ENCODE measurements at regions not wholly inside any gene's neighbourhood (a gene's known extent, or its start where the extent isn't known, plus 50 kb on each side); places are given as distances from the start of the nearest gene placed in this dataset.
A peak's percentile ranks its signal among the peaks of the same experiment; 100 is the strongest.

GRCh38 chr20:60249436-60249835 is 291.2 kb downstream of the CDH26 start:
- no peak for DNase-seq

DNA sequence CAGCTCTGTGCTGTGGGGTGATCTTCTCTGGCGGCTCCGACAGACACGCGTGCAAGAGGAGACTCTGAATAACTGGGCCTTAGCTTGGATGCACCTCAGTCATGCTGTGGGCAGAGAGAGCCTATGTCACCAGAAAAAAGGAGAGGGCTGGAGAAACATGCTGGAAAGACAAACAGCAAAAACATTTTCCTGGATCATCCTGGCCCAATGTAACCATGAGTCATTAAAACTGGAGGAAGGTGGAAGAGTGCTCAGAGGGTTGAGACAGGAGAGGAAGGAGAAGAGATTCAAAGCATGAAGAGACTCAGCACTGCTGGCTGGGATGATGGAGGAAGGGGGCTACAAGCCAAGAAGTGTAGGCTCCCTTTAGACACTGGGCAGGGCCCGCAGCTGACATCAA is 292.0 kb downstream of the CDH26 start:
- DNase-seq, result no peak

DNA sequence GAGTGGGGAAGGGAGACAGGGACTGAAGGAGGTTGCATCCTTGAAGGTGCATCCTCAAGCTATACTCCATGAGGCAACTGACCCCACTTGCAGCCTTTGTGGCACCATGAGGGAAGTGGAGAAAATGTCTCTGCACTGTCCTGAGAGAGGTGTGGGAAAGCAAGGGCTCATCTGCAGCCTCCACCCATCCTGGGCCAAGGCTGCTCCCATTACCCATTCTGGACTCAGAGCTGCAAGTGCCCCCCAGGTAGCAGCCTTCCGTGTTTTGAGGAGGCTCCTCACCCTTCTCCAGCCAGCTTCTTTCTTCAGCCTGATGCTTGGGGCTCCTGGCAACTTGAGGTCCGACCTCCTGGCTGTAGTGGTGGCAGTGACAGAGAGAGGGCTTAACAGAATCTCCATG is 294.6 kb downstream of the CDH26 start:
- DNase-seq, result no peak

DNA sequence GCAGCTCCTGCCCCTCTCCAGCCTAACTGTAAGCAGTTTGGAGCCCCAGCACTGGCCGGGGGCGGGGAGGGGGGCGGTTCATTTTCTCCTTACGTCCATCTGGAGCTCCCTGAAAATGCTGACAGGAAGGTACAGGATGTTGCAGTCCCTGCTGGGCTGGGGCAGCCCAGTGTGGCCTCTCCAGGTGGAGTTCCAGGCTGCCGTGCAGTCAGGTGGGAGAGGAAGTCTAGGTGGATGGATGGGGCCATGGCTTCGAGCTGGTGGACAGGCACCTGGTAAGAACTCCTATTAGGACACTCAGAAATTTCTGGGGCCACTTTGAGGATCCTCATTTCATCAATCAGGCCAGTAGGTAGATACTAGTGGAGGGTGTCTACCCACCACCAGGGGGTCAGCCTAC is 295.2 kb downstream of the CDH26 start:
- DNase-seq, result no peak

DNA sequence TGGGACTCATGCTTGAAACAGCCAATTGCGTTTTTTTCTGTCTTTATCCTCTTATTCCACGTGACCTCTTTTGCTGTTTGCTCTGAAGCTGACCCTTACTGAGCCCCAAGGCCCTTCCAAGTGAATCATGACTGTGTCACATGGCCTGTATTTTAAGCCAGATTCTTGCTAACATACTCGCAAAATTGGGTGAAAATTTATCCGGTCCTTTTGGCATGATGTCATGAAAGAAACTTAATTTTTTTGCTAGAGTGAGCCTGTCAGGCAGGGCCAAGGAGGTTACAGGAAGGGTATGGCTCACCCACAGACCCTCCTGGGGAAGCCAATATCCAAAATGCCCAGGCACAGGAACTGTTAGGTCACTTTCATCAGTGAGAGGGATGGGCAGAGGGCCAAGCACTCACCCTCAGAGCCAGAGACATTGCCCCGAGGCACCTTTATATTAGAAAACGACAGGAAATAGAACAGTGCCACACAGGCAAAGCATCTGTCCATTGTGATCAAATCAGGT is 296.7 kb downstream of the CDH26 start:
- DNase-seq, result no peak

- DNase-seq, result no peak
Observed at GRCh38 chr20:60255415-60255814, 297.2 kb downstream of the CDH26 start.

GRCh38 chr20:60255866-60256265 is 297.6 kb downstream of the CDH26 start:
- DNase-seq, result no peak

- DNase-seq, result no peak
Observed at GRCh38 chr20:60256811-60257210, 298.6 kb downstream of the CDH26 start.

GRCh38 chr20:60257671-60258070 is 299.4 kb downstream of the CDH26 start:
- DNase-seq, result no peak

DNA sequence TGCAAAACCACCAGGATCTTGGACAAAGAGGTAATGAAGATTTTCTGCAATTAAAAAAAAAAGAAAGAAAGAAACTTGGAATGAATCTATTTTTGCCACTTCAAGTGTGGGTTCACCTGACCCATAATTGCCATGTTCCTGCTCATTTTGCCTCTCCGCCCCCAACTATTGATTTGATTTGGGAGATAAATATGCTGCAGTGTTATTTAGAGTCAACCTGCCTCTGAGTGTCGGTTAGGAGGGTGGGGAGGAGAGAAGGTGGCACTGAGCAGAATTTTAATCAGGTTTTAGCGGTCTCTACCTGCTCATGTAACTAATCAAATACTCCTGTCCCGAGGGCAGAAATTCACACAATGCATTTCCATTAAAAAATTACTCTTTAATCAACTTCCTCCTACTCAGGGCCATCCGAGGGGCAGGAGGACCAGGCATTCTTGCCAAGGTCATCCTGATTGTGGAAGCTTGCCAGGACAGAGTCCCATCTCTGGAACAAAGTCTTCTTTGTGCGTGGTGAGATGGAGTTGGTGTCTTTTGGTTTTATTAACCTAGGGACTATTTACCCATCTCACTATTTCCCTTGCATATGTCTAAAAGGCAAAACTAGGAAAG is 300.1 kb downstream of the CDH26 start:
- DNase-seq, result no peak

- no peak for DNase-seq
Observed at GRCh38 chr20:60261333-60261732, 303.1 kb downstream of the CDH26 start.

- peak in 4 of 6 experiments; percentile 7 to 49 (median 38) for DNase-seq
Observed at GRCh38 chr20:60262967-60263603, 304.9 kb downstream of the CDH26 start.

DNA sequence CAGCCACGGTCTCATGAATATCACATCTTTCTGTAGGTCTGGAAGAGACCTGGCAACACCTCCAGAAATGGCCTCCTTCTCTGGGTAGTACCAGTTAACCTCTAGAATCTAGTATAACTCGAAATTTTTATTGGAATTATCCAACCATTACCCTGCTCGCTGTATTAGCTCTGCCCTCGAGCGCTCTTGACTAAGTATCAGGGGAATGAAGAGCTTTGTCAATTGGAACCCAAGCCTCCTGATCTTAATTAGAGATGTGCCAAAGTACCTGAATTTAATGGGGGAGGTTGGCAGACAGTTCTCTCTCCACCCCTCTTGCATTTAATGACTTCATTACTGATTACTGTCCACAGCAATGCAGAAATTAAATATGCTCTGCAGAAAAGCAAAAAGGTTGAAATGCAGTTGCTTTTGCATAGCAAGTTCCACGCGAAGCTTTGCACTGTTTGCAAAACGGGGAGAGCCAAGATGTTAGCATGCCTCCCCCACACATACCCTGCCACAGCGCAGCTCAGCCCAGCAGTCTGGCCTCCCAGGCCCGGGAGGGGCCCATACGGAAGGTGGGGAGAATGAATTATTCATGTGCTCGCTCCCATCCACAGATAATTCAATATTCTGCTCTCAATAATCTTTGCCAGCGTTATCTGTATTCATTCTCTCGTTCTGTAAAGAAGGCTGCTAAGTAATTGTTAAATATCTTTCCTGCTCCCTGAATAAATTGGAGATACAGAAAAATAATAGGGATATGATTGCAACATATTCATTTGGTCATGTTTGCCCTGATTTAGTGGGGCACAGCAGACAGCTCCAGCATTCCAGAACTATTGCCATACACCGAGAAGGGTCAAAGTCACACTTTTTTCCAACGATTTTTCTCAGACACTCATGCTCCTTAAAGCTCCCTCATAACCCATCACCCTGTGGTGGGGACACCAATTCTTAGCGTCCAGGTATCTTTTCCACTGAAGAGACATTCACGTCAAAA is 305.8 kb downstream of the CDH26 start:
- no peak for DNase-seq

GRCh38 chr20:60266177-60266823 is 308.1 kb downstream of the CDH26 start:
- peak in 1 of 6 experiments; percentile 17 for DNase-seq

- no peak for DNase-seq
Observed at GRCh38 chr20:60268491-60268890, 310.3 kb downstream of the CDH26 start.

- no peak for DNase-seq
Observed at GRCh38 chr20:60269573-60270162, 311.4 kb downstream of the CDH26 start.

DNA sequence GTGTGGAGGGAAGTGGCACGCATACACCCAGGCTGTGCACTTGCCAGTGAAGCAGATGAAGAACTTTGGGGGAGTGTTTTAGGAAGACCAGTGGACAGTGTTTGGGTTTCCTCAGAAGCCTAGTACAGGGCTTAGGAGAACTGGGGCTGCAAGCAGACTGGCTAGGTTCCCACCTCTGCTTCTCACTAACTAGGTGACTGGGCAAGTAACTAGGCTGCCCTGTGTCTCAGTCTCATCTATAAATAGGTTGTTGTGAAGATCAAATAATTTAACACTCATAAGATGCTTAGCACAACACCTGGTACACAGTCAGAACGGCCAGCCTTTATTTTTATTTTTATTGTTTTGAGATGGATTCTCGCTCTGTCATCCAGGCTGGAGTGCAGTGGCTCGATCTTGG is 312.1 kb downstream of the CDH26 start:
- no peak for DNase-seq

GRCh38 chr20:60271597-60271996 is 313.4 kb downstream of the CDH26 start:
- DNase-seq, result no peak

DNA sequence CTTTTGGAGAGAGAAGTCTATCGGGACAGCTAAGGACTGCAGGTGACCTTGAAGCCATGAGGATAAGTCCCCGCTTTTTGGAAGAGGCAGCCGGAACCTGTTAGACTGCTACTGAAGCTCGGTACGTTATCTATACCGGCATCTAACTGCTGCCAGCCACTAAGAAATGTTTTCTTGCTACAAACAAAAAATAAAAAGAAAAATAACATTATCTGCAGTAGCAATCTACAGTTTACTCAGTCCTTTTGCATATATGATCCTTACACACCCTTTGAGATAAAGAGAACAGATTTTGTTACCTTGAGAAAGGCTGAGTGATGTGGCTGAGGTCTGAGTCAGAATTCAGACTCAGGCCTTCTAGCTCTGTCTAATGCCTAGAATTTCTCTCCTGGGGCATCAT is 314.6 kb downstream of the CDH26 start:
- no peak for DNase-seq

- no peak for DNase-seq
Observed at GRCh38 chr20:60274717-60275116, 316.5 kb downstream of the CDH26 start.

DNA sequence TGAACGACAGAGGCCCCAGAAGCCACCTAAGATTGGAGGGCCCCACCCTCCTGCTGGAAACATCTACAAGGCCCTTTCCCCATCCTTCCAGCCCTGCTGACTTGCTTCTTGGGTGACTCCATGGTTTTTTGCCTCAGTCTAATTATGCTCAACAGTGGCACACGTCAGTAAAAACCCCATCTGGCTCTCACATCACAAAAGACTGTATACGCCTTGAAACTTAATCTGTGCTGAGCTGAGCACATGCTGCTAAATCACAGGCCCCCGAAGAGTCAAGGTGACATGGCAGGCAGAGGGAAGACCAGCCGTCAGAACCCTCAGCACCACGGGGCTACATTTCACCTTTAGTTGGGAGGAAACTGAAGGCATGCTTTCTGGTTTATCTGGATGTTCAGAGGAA is 323.1 kb downstream of the CDH26 start:
- DNase-seq, result no peak

DNA sequence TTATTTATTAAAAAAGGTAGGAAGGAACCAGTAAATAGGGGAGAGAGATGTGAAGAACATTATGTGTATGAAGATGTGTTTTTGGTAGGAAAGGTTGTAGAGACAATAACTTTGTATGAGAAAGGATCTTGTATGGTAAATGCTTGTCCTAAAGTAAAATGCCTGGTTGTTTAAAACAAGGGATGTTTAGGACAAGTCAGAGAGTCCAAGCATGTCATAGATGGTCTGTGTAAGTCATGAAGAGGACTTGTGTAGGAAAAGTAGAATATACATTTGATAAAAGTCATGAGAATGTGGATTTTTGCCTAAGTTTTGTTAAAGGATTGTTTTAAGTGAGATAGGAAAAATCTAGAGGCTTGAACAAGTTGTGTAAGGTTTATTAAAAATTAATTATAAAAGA is 325.1 kb downstream of the CDH26 start:
- no peak for DNase-seq

- no peak for DNase-seq
Observed at GRCh38 chr20:60286764-60287163, 328.5 kb downstream of the CDH26 start.
